Smooth muscle cell (in vitro differentiated cells): ENCODE measurements at regions not wholly inside any gene's neighbourhood (a gene's known extent, or its start where the extent isn't known, plus 50 kb on each side); places are given as distances from the start of the nearest gene placed in this dataset.

Experiments
- DNase-seq: peaks from one replicate; lab custom pipeline; 2025; ENCODE audit not compliant: unreplicated experiment; lab: John Stamatoyannopoulos, UW
- H2AFZ ChIP-seq: fragments of 200-600 bp; sonication (generic); 2 replicates; pipeline ENCODE4 v1.6.0; 2016; ENCODE audit warnings: antibody characterized with exemption, low read depth, mild to moderate bottlenecking
- H3F3A ChIP-seq: fragments of 200-600 bp; sonication (generic); 2 replicates; pipeline ENCODE4 v1.6.0; 2017; ENCODE audit warnings: antibody characterized with exemption, low read depth
- H3K27ac ChIP-seq: fragments of 200-600 bp; sonication (generic); 2 replicates; pipeline ENCODE4 v1.5.1; 2016; ENCODE audit warnings: low read depth, mild to moderate bottlenecking
- H3K27me3 ChIP-seq: fragments of 200-600 bp; sonication (generic); 2 replicates; pipeline ENCODE4 v1.6.1; 2016; ENCODE audit warnings: low read depth, mild to moderate bottlenecking
- H3K36me3 ChIP-seq: fragments of 200-600 bp; sonication (generic); 2 replicates; pipeline ENCODE4 v1.5.1; 2016; ENCODE audit warnings: low read depth
- H3K4me1 ChIP-seq: fragments of 200-600 bp; sonication (generic); 2 replicates; pipeline ENCODE4 v1.5.1; 2016; ENCODE audit warnings: low read depth
- H3K4me2 ChIP-seq: fragments of 200-600 bp; sonication (generic); 2 replicates; pipeline ENCODE4 v1.6.0; 2016; ENCODE audit warnings: mild to moderate bottlenecking
- H3K4me3 ChIP-seq: fragments of 200-600 bp; sonication (generic); 2 replicates; pipeline ENCODE4 v1.5.1; 2016; ENCODE audit warnings: mild to moderate bottlenecking
- H3K79me2 ChIP-seq: fragments of 200-600 bp; sonication (generic); 2 replicates; pipeline ENCODE4 v1.6.0; 2016; ENCODE audit warnings: low read depth, mild to moderate bottlenecking
- H3K9ac ChIP-seq: fragments of 200-600 bp; sonication (generic); 2 replicates; pipeline ENCODE4 v1.6.0; 2016; ENCODE audit warnings: low read depth
- H3K9me3 ChIP-seq: fragments of 200-600 bp; sonication (generic); replicated peaks from 2 replicates; pipeline ENCODE4 v1.5.1; 2016; ENCODE audit warnings: low read depth
- H4K20me1 ChIP-seq: fragments of 200-600 bp; sonication (generic); 2 replicates; pipeline ENCODE4 v1.6.0; 2016; ENCODE audit warnings: low read depth
- CTCF ChIP-seq: fragments of 200-600 bp; sonication (generic); IDR thresholded peaks from 2 replicates; pipeline ENCODE4 v1.5.1; 2017; ENCODE audit warnings: borderline replicate concordance, mild to moderate bottlenecking, antibody characterized with exemption; ENCODE audit not compliant: insufficient read depth, poor library complexity, severe bottlenecking
- WGBS: methylation state at CpG from one replicate; pipeline ENCODE4 v1.1.7; 2016; ENCODE audit warnings: low lambda C conversion rate; 5-methylcytosine and 5-hydroxymethylcytosine counted together

- Histone ChIP-seq H3K79me2 (no peaks in the 10 kb centered on the region), H4K20me1 (no peaks in the 10 kb centered on the region), H3K4me1 (no peaks in the 10 kb centered on the region), H3K36me3 (no peaks in the 10 kb centered on the region), H3K27ac (no peak overlapping the region), H3K9ac (no peak overlapping the region), H2AFZ (no peak overlapping the region), H3K9me3 (no peaks in the 10 kb centered on the region), H3K4me3 (no peak overlapping the region), H3K27me3 (no peaks in the 10 kb centered on the region), H3F3A (no peaks in the 10 kb centered on the region), H3K4me2 (no peak overlapping the region)
- DNase-seq: no peak
- WGBS: 90% methylated on average over 1 of the region's 1 CpG
- TF ChIP-seq CTCF: no peak
These were observed 169.4 kb upstream of the TMEM161B start for GRCh38 chr5:88438006-88438405.

- no peak overlapping the region for H3K4me2 ChIP-seq
- no peak for TF ChIP-seq CTCF
These were observed 167.6 kb upstream of the TMEM161B start for GRCh38 chr5:88436290-88436689.

GRCh38 chr5:88428633-88429032 lies 160.0 kb upstream of the TMEM161B start:
- no peak for TF ChIP-seq CTCF
- Histone ChIP-seq H3K9ac (no peak overlapping the region), H3K27me3 (no peaks in the 10 kb centered on the region), H3F3A (no peaks in the 10 kb centered on the region), H3K36me3 (no peaks in the 10 kb centered on the region), H3K79me2 (no peaks in the 10 kb centered on the region), H3K27ac (no peak overlapping the region), H4K20me1 (no peaks in the 10 kb centered on the region), H3K9me3 (no peaks in the 10 kb centered on the region), H3K4me2 (no peak overlapping the region), H3K4me3 (no peak overlapping the region), H3K4me1 (no peaks in the 10 kb centered on the region), H2AFZ (no peak overlapping the region)
- WGBS: 71% methylated on average over 1 of the region's 1 CpG
- DNase-seq: no peak

More at GRCh38 chr5:88436290-88436689, 167.6 kb upstream of the TMEM161B start:
- no peaks in the 10 kb centered on the region for H3K27me3 ChIP-seq
- no peaks in the 10 kb centered on the region for H3K79me2 ChIP-seq
- H3F3A ChIP-seq: no peaks in the 10 kb centered on the region
- no peaks in the 10 kb centered on the region for H3K9me3 ChIP-seq
- no peaks in the 10 kb centered on the region for H4K20me1 ChIP-seq
- H3K36me3 ChIP-seq: no peaks in the 10 kb centered on the region
- WGBS: 94% methylated on average over 2 of the region's 2 CpGs
- H3K27ac ChIP-seq: no peak overlapping the region
- no peak overlapping the region for H2AFZ ChIP-seq
- H3K4me3 ChIP-seq: no peak overlapping the region
- no peaks in the 10 kb centered on the region for H3K4me1 ChIP-seq
- DNase-seq: no peak
- no peak overlapping the region for H3K9ac ChIP-seq

GRCh38 chr5:88426441-88426840 lies 157.8 kb upstream of the TMEM161B start:
- no peak overlapping the region for H3K4me3 ChIP-seq
- H2AFZ ChIP-seq: no peak overlapping the region
- no peak overlapping the region for H3K9ac ChIP-seq
- no peaks in the 10 kb centered on the region for H3K9me3 ChIP-seq
- H3K4me2 ChIP-seq: no peak overlapping the region
- no peaks in the 10 kb centered on the region for H3K4me1 ChIP-seq
- no peaks in the 10 kb centered on the region for H3K27me3 ChIP-seq
- no peaks in the 10 kb centered on the region for H3F3A ChIP-seq
- DNase-seq: no peak
- no peak overlapping the region for H3K27ac ChIP-seq
- H4K20me1 ChIP-seq: no peaks in the 10 kb centered on the region
- H3K36me3 ChIP-seq: no peaks in the 10 kb centered on the region
- H3K79me2 ChIP-seq: no peaks in the 10 kb centered on the region
- no peak for TF ChIP-seq CTCF
